MM.1S (cell line): ENCODE measurements at regions not wholly inside any gene's neighbourhood (a gene's known extent, or its start where the extent isn't known, plus 50 kb on each side); places are given as distances from the start of the nearest gene placed in this dataset.

Experiments used
- DNase-seq: peaks from one replicate; pipeline ENCODE4 v3.0.0-alpha.2; 2015
- H2AFZ ChIP-seq: fragments of 300-600 bp; sonication (generic); 2 replicates; pipeline ENCODE4 v1.6.0; 2016; ENCODE audit warnings: antibody characterized with exemption, low read length
- H3F3A ChIP-seq: fragments of 300-600 bp; sonication (generic); 2 replicates; pipeline ENCODE4 v1.6.1; 2016; ENCODE audit warnings: mild to moderate bottlenecking, antibody characterized with exemption, low read length, moderate library complexity, mixed read lengths; ENCODE audit not compliant: insufficient read depth
- H3K27ac ChIP-seq: fragments of 300-600 bp; sonication (generic); 2 replicates; pipeline ENCODE4 v1.5.1; 2016; ENCODE audit warnings: mild to moderate bottlenecking, low read length
- H3K27me3 ChIP-seq: fragments of 300-600 bp; sonication (generic); replicated peaks from 2 replicates; pipeline ENCODE4 v1.6.0; 2016; ENCODE audit warnings: low read length; ENCODE audit not compliant: insufficient read depth
- H3K36me3 ChIP-seq: fragments of 300-600 bp; sonication (generic); replicated peaks from 2 replicates; pipeline ENCODE4 v1.6.1; 2016; ENCODE audit warnings: mild to moderate bottlenecking, low read length, mixed read lengths; ENCODE audit not compliant: insufficient read depth
- H3K4me1 ChIP-seq: fragments of 300-600 bp; sonication (generic); 2 replicates; pipeline ENCODE4 v1.6.1; 2016; ENCODE audit warnings: low read length, mixed read lengths
- H3K4me2 ChIP-seq: fragments of 300-600 bp; sonication (generic); 2 replicates; pipeline ENCODE4 v1.6.0; 2016; ENCODE audit warnings: low read depth, low read length
- H3K4me3 ChIP-seq: fragments of 300-600 bp; sonication (generic); 2 replicates; pipeline ENCODE4 v1.5.1; 2016; ENCODE audit warnings: low read length, mixed read lengths
- H3K79me2 ChIP-seq: fragments of 300-600 bp; sonication (generic); 2 replicates; pipeline ENCODE4 v1.6.1; 2016; ENCODE audit warnings: mixed run types, low read length, mixed read lengths
- H3K9ac ChIP-seq: fragments of 300-600 bp; sonication (generic); 2 replicates; pipeline ENCODE4 v1.6.1; 2016; ENCODE audit warnings: low read length, mixed read lengths
- H3K9me2 ChIP-seq: fragments of 300-600 bp; sonication (generic); replicated peaks from 2 replicates; pipeline ENCODE4 v1.6.1; 2016; ENCODE audit warnings: mild to moderate bottlenecking, low read length, mixed read lengths; ENCODE audit not compliant: insufficient read depth
- H3K9me3 ChIP-seq: fragments of 300-600 bp; sonication (generic); replicated peaks from 2 replicates; pipeline ENCODE4 v1.6.1; 2016; ENCODE audit warnings: mild to moderate bottlenecking, low read length, mixed read lengths; ENCODE audit not compliant: insufficient read depth
- H4K20me1 ChIP-seq: fragments of 300-600 bp; sonication (generic); 2 replicates; pipeline ENCODE4 v1.6.1; 2016; ENCODE audit warnings: mild to moderate bottlenecking, low read length, moderate library complexity, mixed read lengths; ENCODE audit not compliant: insufficient read depth
- CTCF ChIP-seq: fragments of 300-600 bp; sonication (generic); IDR thresholded peaks from 2 replicates; pipeline ENCODE4 v1.5.1; 2016; ENCODE audit warnings: antibody characterized with exemption, low read length, mixed read lengths
- EZH2 ChIP-seq: fragments of 300-600 bp; sonication (generic); optimal IDR thresholded peaks from 2 replicates; pipeline ENCODE3; 2017; ENCODE audit warnings: low read depth, mild to moderate bottlenecking, antibody characterized with exemption, low read length, mixed read lengths
- EZH2phosphoT487 ChIP-seq: fragments of 300-600 bp; sonication (generic); IDR thresholded peaks from 2 replicates; pipeline ENCODE4 v1.6.1; 2018; ENCODE audit warnings: antibody characterized with exemption, low read length

- no peaks in the 10 kb centered on the region for H3K79me2 ChIP-seq
- TF ChIP-seq EZH2 (no peak), CTCF (no peak), EZH2phosphoT487 (no peak)
- no peak overlapping the region for H2AFZ ChIP-seq
- no peak overlapping the region for H3K9ac ChIP-seq
- H3K9me3 ChIP-seq: no peaks in the 10 kb centered on the region
- no peak overlapping the region for H3K4me2 ChIP-seq
- H3K4me1 ChIP-seq: no peaks in the 10 kb centered on the region
- H3K36me3 ChIP-seq: no peaks in the 10 kb centered on the region
- H3K4me3 ChIP-seq: no peak overlapping the region
- H3F3A ChIP-seq: no peaks in the 10 kb centered on the region
- no peaks in the 10 kb centered on the region for H3K27me3 ChIP-seq
- H3K9me2 ChIP-seq: no peaks in the 10 kb centered on the region
- no peak for DNase-seq
- H4K20me1 ChIP-seq: no peaks in the 10 kb centered on the region
- H3K27ac ChIP-seq: no peak overlapping the region
Observed at GRCh38 chr18:37711766-37712505, 146.3 kb upstream of the CELF4 start.

- Histone ChIP-seq H2AFZ (no peak overlapping the region), H3K4me2 (no peak overlapping the region), H3K79me2 (no peaks in the 10 kb centered on the region), H3K27me3 (no peaks in the 10 kb centered on the region), H3K4me3 (no peak overlapping the region), H3K9me2 (no peaks in the 10 kb centered on the region), H3K9ac (no peak overlapping the region), H3K36me3 (no peaks in the 10 kb centered on the region), H3F3A (no peaks in the 10 kb centered on the region), H3K4me1 (no peaks in the 10 kb centered on the region), H3K27ac (no peak overlapping the region), H4K20me1 (no peaks in the 10 kb centered on the region), H3K9me3 (no peaks in the 10 kb centered on the region)
- no peak for DNase-seq
- TF ChIP-seq EZH2phosphoT487 (no peak), EZH2 (no peak), CTCF (no peak)
Observed at GRCh38 chr18:37710726-37711125, 145.1 kb upstream of the CELF4 start.

GRCh38 chr18:37709740-37710139 lies 144.1 kb upstream of the CELF4 start:
- TF ChIP-seq EZH2 (no peak), CTCF (no peak), EZH2phosphoT487 (no peak)
- Histone ChIP-seq H3K4me3 (no peak overlapping the region), H3K79me2 (no peaks in the 10 kb centered on the region), H3K9ac (no peak overlapping the region), H3K4me2 (no peak overlapping the region), H3F3A (no peaks in the 10 kb centered on the region), H3K27me3 (no peaks in the 10 kb centered on the region), H3K9me2 (no peaks in the 10 kb centered on the region), H3K27ac (no peak overlapping the region), H2AFZ (no peak overlapping the region), H3K4me1 (no peaks in the 10 kb centered on the region), H3K9me3 (no peaks in the 10 kb centered on the region), H4K20me1 (no peaks in the 10 kb centered on the region), H3K36me3 (no peaks in the 10 kb centered on the region)
- no peak for DNase-seq
